ENCODE measurements at regions not wholly inside any gene's neighbourhood (a gene's known extent, or its start where the extent isn't known, plus 50 kb on each side); places are given as distances from the start of the nearest gene placed in this dataset.

- TF ChIP-seq CTCF (IDR thresholded peaks at IDR 0.05) (no peak), POLR2A (IDR thresholded peaks at IDR 0.05) (no peak)
- Histone ChIP-seq H3K4me1 (no peaks in the 10 kb centered on the region), H3K27me3 (no peaks in the 10 kb centered on the region), H3K36me3 (no peaks in the 10 kb centered on the region), H3K27ac (no peak overlapping the region), H3K9me3 (no peaks in the 10 kb centered on the region), H3K4me3 (no peak overlapping the region)
- intact Hi-C loops (cut with DNase I) = no loop called here
- DNase-seq (no peak), ATAC-seq (no peak)
- 100% methylated on average over 1 of the region's 8 CpGs for WGBS (ENCODE audit: insufficient coverage, low coverage, low lambda C conversion rate, missing lambda C conversion rate)
Measured at GRCh38 chr6:3607599-3607998, 143.9 kb downstream of the PXDC1 start.

GRCh38 chr6:3607171-3607570, 144.3 kb downstream of the PXDC1 start:
- ATAC-seq = no peak
- 89% methylated on average over 4 of the region's 4 CpGs for WGBS (ENCODE audit: insufficient coverage, low coverage, low lambda C conversion rate, missing lambda C conversion rate)

GRCh38 chr6:3603340-3604130, 146.7 kb upstream of the SLC22A23 start:
- ATAC-seq = no peak

More at GRCh38 chr6:3607171-3607570, 144.3 kb downstream of the PXDC1 start:
- no peak overlapping the region for H3K4me3 ChIP-seq
- H3K9me3 ChIP-seq = peaks cover 0 to 3% (median 0%) of the 10 kb centered on the region in 4 donors
- no peaks in the 10 kb centered on the region for H3K4me1 ChIP-seq
- TF ChIP-seq POLR2A (IDR thresholded peaks at IDR 0.05) = no peak
- no peak for TF ChIP-seq CTCF (IDR thresholded peaks at IDR 0.05)
- intact Hi-C loops (cut with DNase I) = no loop called here
- H3K27ac ChIP-seq = no peak overlapping the region
- no peaks in the 10 kb centered on the region for H3K36me3 ChIP-seq
- no peaks in the 10 kb centered on the region for H3K27me3 ChIP-seq
- no peak for DNase-seq

GRCh38 chr6:3601570-3601969, 144.7 kb upstream of the SLC22A23 start:
- no peak for ATAC-seq
- no peak for DNase-seq
- 86% methylated on average over 3 of the region's 3 CpGs for WGBS (ENCODE audit: insufficient coverage, low coverage, low lambda C conversion rate, missing lambda C conversion rate)
- no peaks in the 10 kb centered on the region for H3K27me3 ChIP-seq
- H3K36me3 ChIP-seq = no peaks in the 10 kb centered on the region
- intact Hi-C loops (cut with DNase I) = no loop called here
- H3K4me1 ChIP-seq = no peaks in the 10 kb centered on the region
- H3K4me3 ChIP-seq = no peak overlapping the region
- H3K27ac ChIP-seq = no peak overlapping the region
- TF ChIP-seq POLR2A (IDR thresholded peaks at IDR 0.05) (no peak), CTCF (IDR thresholded peaks at IDR 0.05) (no peak)
- peaks cover 0 to 7% (median 0%) of the 10 kb centered on the region in 4 donors for H3K9me3 ChIP-seq

More at GRCh38 chr6:3603340-3604130, 146.7 kb upstream of the SLC22A23 start:
- Histone ChIP-seq H3K36me3 (no peaks in the 10 kb centered on the region), H3K4me1 (no peaks in the 10 kb centered on the region), H3K4me3 (no peak overlapping the region), H3K27me3 (no peaks in the 10 kb centered on the region), H3K27ac (no peak overlapping the region), H3K9me3 (peaks cover 0 to 7% (median 0%) of the 10 kb centered on the region in 4 donors)
- DNase-seq = no peak
- 80% methylated on average over 1 of the region's 5 CpGs for WGBS (ENCODE audit: insufficient coverage, low coverage, low lambda C conversion rate, missing lambda C conversion rate)
- intact Hi-C loops (cut with DNase I) = no loop called here
- TF ChIP-seq CTCF (IDR thresholded peaks at IDR 0.05) (no peak), POLR2A (IDR thresholded peaks at IDR 0.05) (no peak)
